Coronary artery (tissue), 2 donors: ENCODE measurements at regions not wholly inside any gene's neighbourhood (a gene's known extent, or its start where the extent isn't known, plus 50 kb on each side); places are given as distances from the start of the nearest gene placed in this dataset.

Source experiments
- DNase-seq: peaks from one replicate; pipeline ENCODE4 v3.0.0-alpha.2; 2017; ENCODE audit warnings: low spot score
- H3K27ac ChIP-seq, 2 donors: fragments of 200-600 bp; sonication (generic); one replicate each; pipeline ENCODE4 v1.5.1; 2016 to 2019
- H3K4me3 ChIP-seq: fragments of 200-600 bp; sonication (generic); 2 replicates; pipeline ENCODE4 v1.5.1; 2016; ENCODE audit warnings: mild to moderate bottlenecking, moderate library complexity
- CTCF ChIP-seq: fragments of 200-600 bp; sonication (generic); IDR thresholded peaks from one replicate; pipeline ENCODE4 v1.5.1; 2019; ENCODE audit warnings: antibody characterized with exemption

GRCh38 chr13:73189362-73189761, 130.6 kb downstream of the KLF5 start:
- no peak for DNase-seq
- Histone ChIP-seq H3K4me3 (no peak overlapping the region), H3K27ac (no peak overlapping the region)
- no peak for TF ChIP-seq CTCF

- no peak for DNase-seq
- Histone ChIP-seq H3K27ac (no peak overlapping the region), H3K4me3 (no peak overlapping the region)
- no peak for TF ChIP-seq CTCF
These were observed 128.3 kb downstream of the KLF5 start for GRCh38 chr13:73187106-73187505.

GRCh38 chr13:73179650-73180274, 121.0 kb downstream of the KLF5 start:
- no peak for DNase-seq
- no peak overlapping the region for H3K4me3 ChIP-seq
- no peak overlapping the region for H3K27ac ChIP-seq
- TF ChIP-seq CTCF: no peak

GRCh38 chr13:73177916-73178565, 119.2 kb downstream of the KLF5 start:
- Histone ChIP-seq H3K4me3 (no peak overlapping the region), H3K27ac (no peak overlapping the region)
- TF ChIP-seq CTCF: no peak
- DNase-seq: no peak

GRCh38 chr13:73177017-73177416, 118.2 kb downstream of the KLF5 start:
- TF ChIP-seq CTCF: no peak
- no peak overlapping the region for H3K4me3 ChIP-seq

GRCh38 chr13:73174521-73175010, 115.8 kb downstream of the KLF5 start:
- no peak overlapping the region for H3K4me3 ChIP-seq

More at GRCh38 chr13:73177017-73177416, 118.2 kb downstream of the KLF5 start:
- no peak overlapping the region for H3K27ac ChIP-seq
- DNase-seq: no peak

More at GRCh38 chr13:73174521-73175010, 115.8 kb downstream of the KLF5 start:
- no peak for DNase-seq
- no peak overlapping the region for H3K27ac ChIP-seq
- TF ChIP-seq CTCF: no peak
